HPDE6-E6E7 (cell line): ENCODE measurements at regions not wholly inside any gene's neighbourhood (a gene's known extent, or its start where the extent isn't known, plus 50 kb on each side); places are given as distances from the start of the nearest gene placed in this dataset.
A peak's percentile ranks its signal among the peaks of the same experiment; 100 is the strongest.

ENCODE experiments used
- DNase-seq: peaks from one replicate; pipeline ENCODE4 v3.0.0; 2011; ENCODE audit warnings: missing footprints; ENCODE audit errors: extremely low spot score

- DNase-seq: no peak
Measured at GRCh38 chr4:129415004-129415403, 319.1 kb downstream of the C4orf33 start.

- no peak for DNase-seq
Measured at GRCh38 chr4:129420637-129421036, 324.7 kb downstream of the C4orf33 start.

- DNase-seq: no peak
Measured at GRCh38 chr4:129422277-129422676, 326.3 kb downstream of the C4orf33 start.

GRCh38 chr4:129428454-129428853 is 332.5 kb downstream of the C4orf33 start:
- no peak for DNase-seq

- no peak for DNase-seq
Measured at GRCh38 chr4:129429581-129430320, 333.8 kb downstream of the C4orf33 start.

- DNase-seq: no peak
Measured at GRCh38 chr4:129437347-129437746, 341.4 kb downstream of the C4orf33 start.

GRCh38 chr4:129438456-129438981 is 342.6 kb downstream of the C4orf33 start:
- DNase-seq: no peak

- no peak for DNase-seq
Measured at GRCh38 chr4:129446074-129446473, 350.1 kb downstream of the C4orf33 start.

- DNase-seq: no peak
Measured at GRCh38 chr4:129453524-129454200, 357.7 kb downstream of the C4orf33 start.

- DNase-seq: no peak
Measured at GRCh38 chr4:129455482-129455881, 359.5 kb downstream of the C4orf33 start.

- no peak for DNase-seq
Measured at GRCh38 chr4:129468624-129469023, 372.7 kb downstream of the C4orf33 start.

GRCh38 chr4:129474698-129475097 is 378.7 kb downstream of the C4orf33 start:
- DNase-seq: no peak

- DNase-seq: no peak
Measured at GRCh38 chr4:129481107-129481506, 385.2 kb downstream of the C4orf33 start.

- DNase-seq: no peak
Measured at GRCh38 chr4:129488427-129488826, 392.5 kb downstream of the C4orf33 start.

- no peak for DNase-seq
Measured at GRCh38 chr4:129490516-129490915, 394.6 kb downstream of the C4orf33 start.

- DNase-seq: no peak
Measured at GRCh38 chr4:129498626-129499025, 402.7 kb downstream of the C4orf33 start.

GRCh38 chr4:129514852-129515251 is 418.9 kb downstream of the C4orf33 start:
- DNase-seq: no peak

- no peak for DNase-seq
Measured at GRCh38 chr4:129515356-129515755, 419.4 kb downstream of the C4orf33 start.

GRCh38 chr4:129526812-129527211 is 430.9 kb downstream of the C4orf33 start:
- peak; percentile 2 for DNase-seq

- no peak for DNase-seq
Measured at GRCh38 chr4:129531253-129531652, 435.3 kb downstream of the C4orf33 start.

GRCh38 chr4:129532573-129532972 is 436.6 kb downstream of the C4orf33 start:
- no peak for DNase-seq

GRCh38 chr4:129543299-129543698 is 447.3 kb downstream of the C4orf33 start:
- no peak for DNase-seq
